HepG2 (cell line): ENCODE measurements at regions not wholly inside any gene's neighbourhood (a gene's known extent, or its start where the extent isn't known, plus 50 kb on each side); places are given as distances from the start of the nearest gene placed in this dataset.

Experiments used
- BHLHE40 ChIP-seq: IDR thresholded peaks from 2 replicates; pipeline ENCODE4 v1.6.1; 2011; ENCODE audit warnings: low read length, improper control_type of control experiment
- EP300 ChIP-seq, 3 experiments: sonication (generic) in 1 of 3; formaldehyde crosslinking in 1 of 3; IDR thresholded peaks; 2 replicates each; pipeline versions ENCODE4 v1.5.1 to v1.6.1; 2011 to 2020; ENCODE audit warnings: low read depth in 2 of 3, low read length in 2 of 3, borderline replicate concordance in 1 of 3, improper control_type of control experiment in 1 of 3, mild to moderate bottlenecking in 1 of 3, missing genetic modification reagents in 1 of 3, moderate library complexity in 1 of 3
- NFE2L2 ChIP-seq: fragments of 150-350 bp; IDR thresholded peaks from 2 replicates; pipeline ENCODE4 v1.6.1; 2014; ENCODE audit warnings: low read length
- NR2C2 ChIP-seq: sonication (generic); formaldehyde crosslinking; IDR thresholded peaks from 2 replicates; pipeline ENCODE4 v1.4.0; 2020; ENCODE audit warnings: missing genetic modification reagents, mild to moderate bottlenecking, moderate library complexity, borderline replicate concordance
- POLR2A ChIP-seq, 2 experiments: IDR thresholded peaks; 2 replicates each; pipeline ENCODE4 v1.6.1; 2011; ENCODE audit warnings: low read depth in 2 of 2, low read length in 2 of 2, mild to moderate bottlenecking in 1 of 2, moderate library complexity in 1 of 2; ENCODE audit not compliant: insufficient read depth in 1 of 2
- ZNF3 ChIP-seq: IDR thresholded peaks from 2 replicates; pipeline ENCODE4 v1.7.0; 2017; ENCODE audit warnings: inconsistent platforms
- ZNF446 ChIP-seq: sonication (generic); formaldehyde crosslinking; IDR thresholded peaks from 2 replicates; pipeline ENCODE4 v1.5.0; 2020; ENCODE audit warnings: mild to moderate bottlenecking, missing genetic modification reagents
- TF ChIP-seq, protein P1 (sequence below): sonication (generic); formaldehyde crosslinking; IDR thresholded peaks from 2 replicates; pipeline ENCODE4 v1.5.0; 2020; ENCODE audit warnings: mild to moderate bottlenecking, missing genetic modification reagents, moderate library complexity
- TF ChIP-seq, protein P2 (sequence below): sonication (generic); formaldehyde crosslinking; IDR thresholded peaks from 2 replicates; pipeline ENCODE4 v1.4.0; 2020; ENCODE audit warnings: missing genetic modification reagents
- TF ChIP-seq, protein P3 (sequence below): sonication (generic); formaldehyde crosslinking; IDR thresholded peaks from 2 replicates; pipeline ENCODE4 v1.8.1; 2023; ENCODE audit warnings: missing genetic modification reagents, inconsistent platforms, borderline replicate concordance

DNA sequence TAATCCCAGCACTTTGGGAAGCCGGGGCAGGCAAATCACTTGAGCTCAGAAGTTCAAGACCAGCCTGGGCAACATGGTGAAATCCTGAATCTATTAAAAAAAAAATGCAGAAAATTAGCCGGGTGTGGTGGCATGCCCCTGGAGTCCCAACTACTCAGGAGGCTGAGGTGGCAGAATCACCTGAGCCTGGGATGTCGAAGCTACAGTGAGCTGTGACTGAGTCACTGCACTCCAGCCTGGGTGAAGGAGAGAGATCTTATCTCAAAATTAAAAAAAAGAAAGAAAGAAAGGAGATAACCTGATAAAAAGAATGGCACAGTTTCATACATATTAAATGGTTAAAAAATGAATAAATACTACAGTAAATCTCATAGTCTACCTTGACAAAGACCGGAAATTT, 123.6 kb upstream of the TNFAIP3 start:
- TF ChIP-seq POLR2A (IDR thresholded peaks at IDR 0.05; ENCODE audit: insufficient read depth in 1 of 2, low read depth in 2 of 2, low read length in 2 of 2): no peak
- TF ChIP-seq ZNF446 (CRISPR knock-in tag): no peak
- no peak for TF ChIP-seq BHLHE40
- no peak for TF ChIP-seq NFE2L2
- TF ChIP-seq, protein P1, sequence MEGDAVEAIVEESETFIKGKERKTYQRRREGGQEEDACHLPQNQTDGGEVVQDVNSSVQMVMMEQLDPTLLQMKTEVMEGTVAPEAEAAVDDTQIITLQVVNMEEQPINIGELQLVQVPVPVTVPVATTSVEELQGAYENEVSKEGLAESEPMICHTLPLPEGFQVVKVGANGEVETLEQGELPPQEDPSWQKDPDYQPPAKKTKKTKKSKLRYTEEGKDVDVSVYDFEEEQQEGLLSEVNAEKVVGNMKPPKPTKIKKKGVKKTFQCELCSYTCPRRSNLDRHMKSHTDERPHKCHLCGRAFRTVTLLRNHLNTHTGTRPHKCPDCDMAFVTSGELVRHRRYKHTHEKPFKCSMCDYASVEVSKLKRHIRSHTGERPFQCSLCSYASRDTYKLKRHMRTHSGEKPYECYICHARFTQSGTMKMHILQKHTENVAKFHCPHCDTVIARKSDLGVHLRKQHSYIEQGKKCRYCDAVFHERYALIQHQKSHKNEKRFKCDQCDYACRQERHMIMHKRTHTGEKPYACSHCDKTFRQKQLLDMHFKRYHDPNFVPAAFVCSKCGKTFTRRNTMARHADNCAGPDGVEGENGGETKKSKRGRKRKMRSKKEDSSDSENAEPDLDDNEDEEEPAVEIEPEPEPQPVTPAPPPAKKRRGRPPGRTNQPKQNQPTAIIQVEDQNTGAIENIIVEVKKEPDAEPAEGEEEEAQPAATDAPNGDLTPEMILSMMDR: no peak
- TF ChIP-seq, protein P2, sequence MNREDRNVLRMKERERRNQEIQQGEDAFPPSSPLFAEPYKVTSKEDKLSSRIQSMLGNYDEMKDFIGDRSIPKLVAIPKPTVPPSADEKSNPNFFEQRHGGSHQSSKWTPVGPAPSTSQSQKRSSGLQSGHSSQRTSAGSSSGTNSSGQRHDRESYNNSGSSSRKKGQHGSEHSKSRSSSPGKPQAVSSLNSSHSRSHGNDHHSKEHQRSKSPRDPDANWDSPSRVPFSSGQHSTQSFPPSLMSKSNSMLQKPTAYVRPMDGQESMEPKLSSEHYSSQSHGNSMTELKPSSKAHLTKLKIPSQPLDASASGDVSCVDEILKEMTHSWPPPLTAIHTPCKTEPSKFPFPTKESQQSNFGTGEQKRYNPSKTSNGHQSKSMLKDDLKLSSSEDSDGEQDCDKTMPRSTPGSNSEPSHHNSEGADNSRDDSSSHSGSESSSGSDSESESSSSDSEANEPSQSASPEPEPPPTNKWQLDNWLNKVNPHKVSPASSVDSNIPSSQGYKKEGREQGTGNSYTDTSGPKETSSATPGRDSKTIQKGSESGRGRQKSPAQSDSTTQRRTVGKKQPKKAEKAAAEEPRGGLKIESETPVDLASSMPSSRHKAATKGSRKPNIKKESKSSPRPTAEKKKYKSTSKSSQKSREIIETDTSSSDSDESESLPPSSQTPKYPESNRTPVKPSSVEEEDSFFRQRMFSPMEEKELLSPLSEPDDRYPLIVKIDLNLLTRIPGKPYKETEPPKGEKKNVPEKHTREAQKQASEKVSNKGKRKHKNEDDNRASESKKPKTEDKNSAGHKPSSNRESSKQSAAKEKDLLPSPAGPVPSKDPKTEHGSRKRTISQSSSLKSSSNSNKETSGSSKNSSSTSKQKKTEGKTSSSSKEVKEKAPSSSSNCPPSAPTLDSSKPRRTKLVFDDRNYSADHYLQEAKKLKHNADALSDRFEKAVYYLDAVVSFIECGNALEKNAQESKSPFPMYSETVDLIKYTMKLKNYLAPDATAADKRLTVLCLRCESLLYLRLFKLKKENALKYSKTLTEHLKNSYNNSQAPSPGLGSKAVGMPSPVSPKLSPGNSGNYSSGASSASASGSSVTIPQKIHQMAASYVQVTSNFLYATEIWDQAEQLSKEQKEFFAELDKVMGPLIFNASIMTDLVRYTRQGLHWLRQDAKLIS (CRISPR knock-in tag): no peak
- no peak for TF ChIP-seq ZNF3
- TF ChIP-seq, protein P3, sequence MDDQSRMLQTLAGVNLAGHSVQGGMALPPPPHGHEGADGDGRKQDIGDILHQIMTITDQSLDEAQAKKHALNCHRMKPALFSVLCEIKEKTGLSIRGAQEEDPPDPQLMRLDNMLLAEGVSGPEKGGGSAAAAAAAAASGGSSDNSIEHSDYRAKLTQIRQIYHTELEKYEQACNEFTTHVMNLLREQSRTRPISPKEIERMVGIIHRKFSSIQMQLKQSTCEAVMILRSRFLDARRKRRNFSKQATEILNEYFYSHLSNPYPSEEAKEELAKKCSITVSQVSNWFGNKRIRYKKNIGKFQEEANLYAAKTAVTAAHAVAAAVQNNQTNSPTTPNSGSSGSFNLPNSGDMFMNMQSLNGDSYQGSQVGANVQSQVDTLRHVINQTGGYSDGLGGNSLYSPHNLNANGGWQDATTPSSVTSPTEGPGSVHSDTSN (CRISPR knock-in tag): no peak
- TF ChIP-seq NR2C2 (CRISPR knock-in tag): no peak
- TF ChIP-seq EP300 (IDR thresholded peaks at IDR 0.05; ENCODE audit: low read depth in 2 of 2, low read length in 2 of 2): no peak
- TF ChIP-seq EP300 (CRISPR knock-in tag; IDR thresholded peaks at IDR 0.05; ENCODE audit: borderline replicate concordance): no peak
